Sigmoid colon (tissue), 6 donors: ENCODE measurements at regions not wholly inside any gene's neighbourhood (a gene's known extent, or its start where the extent isn't known, plus 50 kb on each side); places are given as distances from the start of the nearest gene placed in this dataset.

Experiments
- DNase-seq: peaks from one replicate; pipeline ENCODE4 v3.0.0-alpha.2; 2019
- H3K27ac ChIP-seq, 4 donors: fragments of 200-600 bp; sonication (generic); one replicate each; pipeline ENCODE4 v1.5.1; 2016 to 2019; ENCODE audit warnings: mild to moderate bottlenecking in 1 of 4
- H3K27me3 ChIP-seq, 3 donors: fragments of 200-600 bp; sonication (generic); one replicate each; pipeline ENCODE4 v1.5.1; 2019; ENCODE audit warnings: mild to moderate bottlenecking in 1 of 3
- H3K36me3 ChIP-seq, 4 donors: fragments of 200-600 bp; sonication (generic); one replicate each; pipeline ENCODE4 v1.5.1; 2016 to 2019
- H3K4me1 ChIP-seq, 4 donors: fragments of 200-600 bp; sonication (generic); one replicate each; pipeline ENCODE4 v1.5.1; 2017 to 2019
- H3K4me3 ChIP-seq, 4 donors: fragments of 200-600 bp; sonication (generic); one replicate each; pipeline ENCODE4 v1.5.1; 2017 to 2019; ENCODE audit warnings: mild to moderate bottlenecking in 2 of 4, moderate library complexity in 1 of 4
- H3K9me3 ChIP-seq, 4 donors: fragments of 200-600 bp in 3 of 4; sonication (generic) in 3 of 4; one replicate each; pipeline versions ENCODE4 v1.5.1 to v1.6.1; 2013 to 2019
- EP300 ChIP-seq, 4 donors: sonication (generic); formaldehyde crosslinking; IDR thresholded peaks; one replicate each; pipeline ENCODE4 v1.6.1; 2017; ENCODE audit warnings: antibody characterized with exemption in 4 of 4
- POLR2A ChIP-seq, 2 donors: fragments of 450-650 bp; IDR thresholded peaks; one replicate each; pipeline ENCODE4 v1.6.1; 2016; ENCODE audit warnings: antibody characterized with exemption in 2 of 2, mild to moderate bottlenecking in 2 of 2, moderate library complexity in 2 of 2
- POLR2AphosphoS5 ChIP-seq, 4 donors: sonication (generic); formaldehyde crosslinking; IDR thresholded peaks; one replicate each; pipeline ENCODE4 v1.6.1; 2017; ENCODE audit warnings: antibody characterized with exemption in 4 of 4
- WGBS, 2 donors: extraction: QIAGEN DNeasy Blood & Tissue Kit; methylation state at CpG; one replicate each; pipeline ENCODE4 v1.1.7; 2013; 5-methylcytosine and 5-hydroxymethylcytosine counted together
- intact Hi-C: fragments of 100-400 bp; cut with DNase I; formaldehyde crosslinking; loops from one replicate; pipeline ENCODE4 v1.15.1; 2023
- TF ChIP-seq, protein P1 (sequence below), 4 experiments: fragments of 450-650 bp in 3 of 4; fragments of 200-600 bp in 1 of 4; IDR thresholded peaks; one replicate each; pipeline ENCODE4 v1.5.1; 2016 to 2019; ENCODE audit warnings: antibody characterized with exemption in 4 of 4, mild to moderate bottlenecking in 3 of 4, moderate library complexity in 2 of 4
- donor health status: healthy with polysubstance abuse.
- donor health status: healthy.

- Histone ChIP-seq H3K9me3 (no peaks in the 10 kb centered on the region), H3K36me3 (no peaks in the 10 kb centered on the region), H3K4me3 (no peak overlapping the region), H3K27ac (no peak overlapping the region), H3K27me3 (no peaks in the 10 kb centered on the region), H3K4me1 (no peaks in the 10 kb centered on the region)
- intact Hi-C loops: no loop called here
- no peak for DNase-seq
- TF ChIP-seq, protein P1, sequence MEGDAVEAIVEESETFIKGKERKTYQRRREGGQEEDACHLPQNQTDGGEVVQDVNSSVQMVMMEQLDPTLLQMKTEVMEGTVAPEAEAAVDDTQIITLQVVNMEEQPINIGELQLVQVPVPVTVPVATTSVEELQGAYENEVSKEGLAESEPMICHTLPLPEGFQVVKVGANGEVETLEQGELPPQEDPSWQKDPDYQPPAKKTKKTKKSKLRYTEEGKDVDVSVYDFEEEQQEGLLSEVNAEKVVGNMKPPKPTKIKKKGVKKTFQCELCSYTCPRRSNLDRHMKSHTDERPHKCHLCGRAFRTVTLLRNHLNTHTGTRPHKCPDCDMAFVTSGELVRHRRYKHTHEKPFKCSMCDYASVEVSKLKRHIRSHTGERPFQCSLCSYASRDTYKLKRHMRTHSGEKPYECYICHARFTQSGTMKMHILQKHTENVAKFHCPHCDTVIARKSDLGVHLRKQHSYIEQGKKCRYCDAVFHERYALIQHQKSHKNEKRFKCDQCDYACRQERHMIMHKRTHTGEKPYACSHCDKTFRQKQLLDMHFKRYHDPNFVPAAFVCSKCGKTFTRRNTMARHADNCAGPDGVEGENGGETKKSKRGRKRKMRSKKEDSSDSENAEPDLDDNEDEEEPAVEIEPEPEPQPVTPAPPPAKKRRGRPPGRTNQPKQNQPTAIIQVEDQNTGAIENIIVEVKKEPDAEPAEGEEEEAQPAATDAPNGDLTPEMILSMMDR (IDR thresholded peaks at IDR 0.05): no peak
- TF ChIP-seq POLR2AphosphoS5 (IDR thresholded peaks at IDR 0.05): no peak
- no peak for TF ChIP-seq POLR2A (IDR thresholded peaks at IDR 0.05)
- TF ChIP-seq EP300 (IDR thresholded peaks at IDR 0.05): no peak
- WGBS, 2 donors: 62 to 81% methylated on average over 1 of the region's 1 CpG
Measured at GRCh38 chr6:128655978-128656498, 135.6 kb upstream of the PTPRK start.

DNA sequence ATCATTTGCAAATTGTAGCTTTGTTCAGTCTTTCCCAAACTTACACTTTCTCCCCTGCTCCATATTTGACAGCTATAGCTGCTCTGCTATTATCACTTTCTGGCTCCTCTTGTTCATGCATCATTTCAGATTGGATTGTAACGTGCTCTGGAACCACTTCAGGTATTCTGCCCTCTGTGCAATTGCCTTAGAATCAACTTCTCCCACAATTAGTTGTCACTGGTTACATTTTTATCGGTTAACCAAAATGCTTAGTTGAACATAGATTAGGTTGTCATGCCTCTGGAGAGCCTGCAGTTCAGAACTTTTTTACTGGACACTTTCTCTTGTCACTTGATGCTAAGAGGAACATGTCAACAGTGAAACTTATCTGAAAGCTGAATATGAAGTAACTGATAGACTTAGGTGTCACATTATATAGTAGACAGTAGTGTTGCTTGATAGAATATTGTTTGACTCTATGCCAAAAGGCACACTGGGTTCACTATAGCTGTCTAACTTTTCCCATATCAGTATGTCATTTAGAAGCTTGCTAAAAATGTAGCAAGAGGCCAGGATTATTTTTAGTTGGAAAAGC lies 127.7 kb upstream of the PTPRK start:
- Histone ChIP-seq H3K4me1 (no peaks in the 10 kb centered on the region), H3K27ac (no peak overlapping the region), H3K9me3 (no peaks in the 10 kb centered on the region), H3K36me3 (no peaks in the 10 kb centered on the region), H3K4me3 (no peak overlapping the region), H3K27me3 (no peaks in the 10 kb centered on the region)
- intact Hi-C loops: no loop called here
- 84 to 86% methylated on average over 2 of the region's 2 CpGs for WGBS, 2 donors
- TF ChIP-seq EP300 (IDR thresholded peaks at IDR 0.05): no peak
- TF ChIP-seq POLR2A (IDR thresholded peaks at IDR 0.05): no peak
- TF ChIP-seq POLR2AphosphoS5 (IDR thresholded peaks at IDR 0.05): no peak
- TF ChIP-seq, protein P1 (IDR thresholded peaks at IDR 0.05): no peak
- DNase-seq: no peak

- H3K4me3 ChIP-seq: no peak overlapping the region
- WGBS, 2 donors: 93 to 99% methylated on average over 1 of the region's 1 CpG
- no peaks in the 10 kb centered on the region for H3K36me3 ChIP-seq
- no peaks in the 10 kb centered on the region for H3K27me3 ChIP-seq
- H3K9me3 ChIP-seq: no peaks in the 10 kb centered on the region
- DNase-seq: no peak
- H3K4me1 ChIP-seq: no peaks in the 10 kb centered on the region
- no peak overlapping the region for H3K27ac ChIP-seq
- TF ChIP-seq POLR2A (IDR thresholded peaks at IDR 0.05) (no peak), EP300 (IDR thresholded peaks at IDR 0.05) (no peak), POLR2AphosphoS5 (IDR thresholded peaks at IDR 0.05) (no peak)
- TF ChIP-seq, protein P1 (IDR thresholded peaks at IDR 0.05): no peak
- intact Hi-C loops: no loop called here
Measured at GRCh38 chr6:128642132-128642531, 121.7 kb upstream of the PTPRK start.

- no peak overlapping the region for H3K27ac ChIP-seq
- intact Hi-C loops: no loop called here
- TF ChIP-seq POLR2A (IDR thresholded peaks at IDR 0.05) (no peak), POLR2AphosphoS5 (IDR thresholded peaks at IDR 0.05) (no peak), EP300 (IDR thresholded peaks at IDR 0.05) (no peak)
- TF ChIP-seq, protein P1 (IDR thresholded peaks at IDR 0.05): no peak
Measured at GRCh38 chr6:128641703-128642102, 121.3 kb upstream of the PTPRK start.

GRCh38 chr6:128638817-128639216 lies 118.4 kb upstream of the PTPRK start:
- H3K27ac ChIP-seq: no peak overlapping the region
- no peak for DNase-seq

More at GRCh38 chr6:128641703-128642102, 121.3 kb upstream of the PTPRK start:
- Histone ChIP-seq H3K9me3 (no peaks in the 10 kb centered on the region), H3K4me3 (no peak overlapping the region), H3K36me3 (no peaks in the 10 kb centered on the region), H3K4me1 (no peaks in the 10 kb centered on the region), H3K27me3 (no peaks in the 10 kb centered on the region)
- no peak for DNase-seq

More at GRCh38 chr6:128638817-128639216, 118.4 kb upstream of the PTPRK start:
- no peak for TF ChIP-seq POLR2A (IDR thresholded peaks at IDR 0.05)
- TF ChIP-seq EP300 (IDR thresholded peaks at IDR 0.05): no peak
- TF ChIP-seq POLR2AphosphoS5 (IDR thresholded peaks at IDR 0.05): no peak
- TF ChIP-seq, protein P1 (IDR thresholded peaks at IDR 0.05): no peak
- Histone ChIP-seq H3K4me1 (no peaks in the 10 kb centered on the region), H3K27me3 (no peaks in the 10 kb centered on the region), H3K36me3 (no peaks in the 10 kb centered on the region), H3K9me3 (no peaks in the 10 kb centered on the region), H3K4me3 (no peak overlapping the region)
- intact Hi-C loops: no loop called here
